Mesothelial cell of epicardium (in vitro differentiated cells): ENCODE measurements at regions not wholly inside any gene's neighbourhood (a gene's known extent, or its start where the extent isn't known, plus 50 kb on each side); places are given as distances from the start of the nearest gene placed in this dataset.

Source experiments
- DNase-seq, 2 experiments: peaks; one replicate each; pipeline ENCODE4 v3.0.0; 2021; ENCODE audit warnings: low spot score in 2 of 2; ENCODE audit not compliant: unreplicated experiment in 2 of 2
- H3K27ac Mint-ChIP-seq: 2 replicates; pipeline ENCODE4 v1.8.0; 2021; ENCODE audit warnings: mixed read lengths
- H3K27me3 Mint-ChIP-seq: 2 replicates; pipeline ENCODE4 v1.8.0; 2021; ENCODE audit warnings: low read depth, mixed read lengths
- H3K36me3 Mint-ChIP-seq: 2 replicates; pipeline ENCODE4 v1.8.0; 2021; ENCODE audit warnings: mixed read lengths
- H3K4me1 Mint-ChIP-seq: 2 replicates; pipeline ENCODE4 v1.8.0; 2021; ENCODE audit warnings: mixed read lengths
- H3K4me3 Mint-ChIP-seq: 2 replicates; pipeline ENCODE4 v1.8.0; 2021; ENCODE audit warnings: mild to moderate bottlenecking, moderate library complexity, mixed read lengths
- H3K9me3 Mint-ChIP-seq: 2 replicates; pipeline ENCODE4 v1.8.0; 2021; ENCODE audit warnings: mixed read lengths
- CTCF ChIP-seq: fragments of 200-600 bp; sonication (generic); IDR thresholded peaks from one replicate; pipeline ENCODE4 v1.5.0; 2021; ENCODE audit warnings: antibody characterized with exemption; ENCODE audit not compliant: unreplicated experiment

GRCh38 chr2:239574054-239574433 is 173.2 kb upstream of the HDAC4 start:
- TF ChIP-seq CTCF: no peak
- Mint-ChIP-seq H3K27ac (no peak overlapping the region), H3K9me3 (no peaks in the 10 kb centered on the region), H3K4me1 (peaks cover 25% of the 10 kb centered on the region), H3K4me3 (no peak overlapping the region), H3K36me3 (no peaks in the 10 kb centered on the region), H3K27me3 (peaks cover 4% of the 10 kb centered on the region)
- DNase-seq: no peak

- Mint-ChIP-seq H3K27ac (no peak overlapping the region), H3K9me3 (no peaks in the 10 kb centered on the region), H3K27me3 (peaks cover 4% of the 10 kb centered on the region), H3K36me3 (no peaks in the 10 kb centered on the region), H3K4me3 (no peak overlapping the region), H3K4me1 (peaks cover 22% of the 10 kb centered on the region)
- no peak for DNase-seq
- no peak for TF ChIP-seq CTCF
Observed at GRCh38 chr2:239570971-239571520, 170.2 kb upstream of the HDAC4 start.

GRCh38 chr2:239570216-239570925 is 169.6 kb upstream of the HDAC4 start:
- Mint-ChIP-seq H3K27me3 (peaks cover 4% of the 10 kb centered on the region), H3K4me1 (peaks cover 22% of the 10 kb centered on the region), H3K9me3 (no peaks in the 10 kb centered on the region), H3K4me3 (no peak overlapping the region), H3K27ac (no peak overlapping the region), H3K36me3 (no peaks in the 10 kb centered on the region)
- DNase-seq: no peak
- no peak for TF ChIP-seq CTCF

- Mint-ChIP-seq H3K4me1 (peaks cover 17% of the 10 kb centered on the region), H3K36me3 (no peaks in the 10 kb centered on the region), H3K27ac (no peak overlapping the region), H3K4me3 (no peak overlapping the region), H3K9me3 (no peaks in the 10 kb centered on the region), H3K27me3 (peaks cover 4% of the 10 kb centered on the region)
- TF ChIP-seq CTCF: no peak
- DNase-seq: no peak
Observed at GRCh38 chr2:239569401-239570090, 168.7 kb upstream of the HDAC4 start.

- Mint-ChIP-seq H3K9me3 (no peaks in the 10 kb centered on the region), H3K27me3 (peaks cover 5% of the 10 kb centered on the region), H3K36me3 (no peaks in the 10 kb centered on the region), H3K4me1 (peaks cover 13% of the 10 kb centered on the region), H3K27ac (no peak overlapping the region), H3K4me3 (no peak overlapping the region)
- DNase-seq: no peak
- no peak for TF ChIP-seq CTCF
Observed at GRCh38 chr2:239568601-239569000, 167.8 kb upstream of the HDAC4 start.
